ENCODE measurements at regions not wholly inside any gene's neighbourhood (a gene's known extent, or its start where the extent isn't known, plus 50 kb on each side); places are given as distances from the start of the nearest gene placed in this dataset.

GRCh38 chr6:170129691-170130171 lies 161.1 kb downstream of the DLL1 start:
- TF ChIP-seq GATA2 (IDR thresholded peaks at IDR 0.05; ENCODE audit: low read depth, low read length): no peak
- no peak for TF ChIP-seq GATA3 (IDR thresholded peaks at IDR 0.05; ENCODE audit: low read depth, low read length)

GRCh38 chr6:170128811-170129681 lies 161.8 kb downstream of the DLL1 start:
- no peak for TF ChIP-seq GATA2 (IDR thresholded peaks at IDR 0.05; ENCODE audit: low read depth, low read length)
- TF ChIP-seq GATA3 (IDR thresholded peaks at IDR 0.05; ENCODE audit: low read depth, low read length): no peak

- TF ChIP-seq GATA3 (IDR thresholded peaks at IDR 0.05; ENCODE audit: low read depth, low read length): no peak
- TF ChIP-seq GATA2 (IDR thresholded peaks at IDR 0.05; ENCODE audit: low read depth, low read length): no peak
Observed at GRCh38 chr6:170128346-170128745, 162.5 kb downstream of the DLL1 start.

DNA sequence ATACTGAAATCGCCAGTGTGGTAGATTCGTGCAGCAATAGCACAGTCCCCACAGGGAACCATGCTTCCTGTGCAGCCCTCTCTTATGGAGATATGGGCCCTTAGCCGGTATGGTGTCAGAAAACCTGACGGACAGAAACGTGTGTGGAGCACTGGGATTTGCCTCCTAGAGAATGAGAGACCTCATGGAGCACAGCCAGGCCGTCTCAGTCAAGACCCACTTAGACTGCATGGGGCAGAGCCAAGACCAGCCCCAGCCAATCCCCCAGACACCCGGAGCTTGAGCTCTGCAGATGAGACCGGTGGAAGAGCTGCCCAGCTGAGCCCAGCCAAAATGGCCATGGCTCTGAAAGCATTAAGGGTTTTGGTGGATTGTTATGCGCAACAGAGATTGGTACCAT lies 163.7 kb downstream of the DLL1 start:
- no peak for TF ChIP-seq GATA2 (IDR thresholded peaks at IDR 0.05; ENCODE audit: low read depth, low read length)
- TF ChIP-seq GATA3 (IDR thresholded peaks at IDR 0.05; ENCODE audit: low read depth, low read length): no peak

DNA sequence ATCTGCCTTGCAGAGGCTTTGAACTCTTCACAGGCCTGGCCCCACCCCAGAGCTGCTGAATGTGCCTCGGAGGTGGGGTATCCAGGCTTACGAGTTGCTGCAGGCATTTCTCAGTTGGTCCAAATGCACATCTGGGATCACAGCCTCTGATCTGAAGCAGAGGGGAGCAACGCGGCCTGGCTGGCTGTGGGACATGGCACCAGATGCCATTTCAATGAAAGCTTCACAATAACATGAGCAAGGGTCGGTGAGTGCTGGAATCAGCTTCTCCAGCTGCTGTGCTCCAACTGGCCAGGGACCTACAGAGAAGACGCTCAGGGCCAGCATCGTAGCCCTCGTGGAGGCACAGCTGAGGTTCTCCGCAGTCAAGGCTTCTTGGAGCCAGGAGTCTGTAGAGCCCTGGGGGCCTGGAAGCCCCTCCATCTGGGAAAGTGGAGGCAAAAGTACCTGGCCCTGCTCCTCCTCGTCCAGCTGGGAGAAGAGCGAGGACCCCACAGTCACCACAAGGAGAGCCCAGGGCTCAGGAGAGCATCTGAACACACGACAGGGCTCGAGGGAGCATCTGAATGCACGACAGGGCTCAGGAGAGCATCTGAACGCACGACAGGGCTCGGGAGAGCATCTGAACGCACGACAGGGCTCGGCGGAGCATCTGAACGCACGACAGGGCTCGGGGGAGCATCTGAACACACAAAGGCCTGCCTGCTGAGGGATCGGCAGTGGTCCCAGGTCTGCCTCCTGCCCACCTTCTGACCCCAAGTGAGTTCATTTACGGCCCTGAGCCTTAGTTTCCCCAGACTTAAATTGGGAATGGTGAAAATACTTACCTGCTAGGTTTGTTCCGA lies 165.2 kb downstream of the DLL1 start:
- TF ChIP-seq GATA3 (IDR thresholded peaks at IDR 0.05; ENCODE audit: low read depth, low read length): no peak
- no peak for TF ChIP-seq GATA2 (IDR thresholded peaks at IDR 0.05; ENCODE audit: low read depth, low read length)

- TF ChIP-seq GATA2 (IDR thresholded peaks at IDR 0.05; ENCODE audit: low read depth, low read length) (no peak), GATA3 (IDR thresholded peaks at IDR 0.05; ENCODE audit: low read depth, low read length) (no peak)
Observed at GRCh38 chr6:170124836-170125235, 166.0 kb downstream of the DLL1 start.

DNA sequence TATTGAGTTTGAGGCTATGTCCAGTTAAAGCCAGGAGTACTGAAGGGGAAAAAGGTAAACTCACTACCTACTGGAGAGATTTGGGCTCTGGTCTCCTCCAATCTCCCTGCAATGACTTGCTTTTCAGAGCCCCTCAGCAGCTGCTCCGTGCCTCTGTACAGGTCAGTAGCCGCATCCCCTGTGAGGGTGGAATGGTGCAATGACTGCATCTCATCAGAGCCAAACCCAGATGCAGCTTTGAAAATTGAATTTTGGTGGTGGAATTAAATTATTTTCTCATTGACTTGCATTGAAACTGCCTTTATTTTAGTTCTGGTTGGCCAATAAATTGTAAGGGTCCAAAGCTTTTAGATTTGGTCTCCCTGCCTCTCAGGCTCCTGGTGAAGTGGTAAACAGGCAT lies 166.7 kb downstream of the DLL1 start:
- TF ChIP-seq GATA3 (IDR thresholded peaks at IDR 0.05; ENCODE audit: low read depth, low read length): no peak
- TF ChIP-seq GATA2 (IDR thresholded peaks at IDR 0.05; ENCODE audit: low read depth, low read length): no peak

GRCh38 chr6:170122651-170123050 lies 168.2 kb downstream of the DLL1 start:
- TF ChIP-seq GATA2 (IDR thresholded peaks at IDR 0.05; ENCODE audit: low read depth, low read length) (no peak), GATA3 (IDR thresholded peaks at IDR 0.05; ENCODE audit: low read depth, low read length) (no peak)

DNA sequence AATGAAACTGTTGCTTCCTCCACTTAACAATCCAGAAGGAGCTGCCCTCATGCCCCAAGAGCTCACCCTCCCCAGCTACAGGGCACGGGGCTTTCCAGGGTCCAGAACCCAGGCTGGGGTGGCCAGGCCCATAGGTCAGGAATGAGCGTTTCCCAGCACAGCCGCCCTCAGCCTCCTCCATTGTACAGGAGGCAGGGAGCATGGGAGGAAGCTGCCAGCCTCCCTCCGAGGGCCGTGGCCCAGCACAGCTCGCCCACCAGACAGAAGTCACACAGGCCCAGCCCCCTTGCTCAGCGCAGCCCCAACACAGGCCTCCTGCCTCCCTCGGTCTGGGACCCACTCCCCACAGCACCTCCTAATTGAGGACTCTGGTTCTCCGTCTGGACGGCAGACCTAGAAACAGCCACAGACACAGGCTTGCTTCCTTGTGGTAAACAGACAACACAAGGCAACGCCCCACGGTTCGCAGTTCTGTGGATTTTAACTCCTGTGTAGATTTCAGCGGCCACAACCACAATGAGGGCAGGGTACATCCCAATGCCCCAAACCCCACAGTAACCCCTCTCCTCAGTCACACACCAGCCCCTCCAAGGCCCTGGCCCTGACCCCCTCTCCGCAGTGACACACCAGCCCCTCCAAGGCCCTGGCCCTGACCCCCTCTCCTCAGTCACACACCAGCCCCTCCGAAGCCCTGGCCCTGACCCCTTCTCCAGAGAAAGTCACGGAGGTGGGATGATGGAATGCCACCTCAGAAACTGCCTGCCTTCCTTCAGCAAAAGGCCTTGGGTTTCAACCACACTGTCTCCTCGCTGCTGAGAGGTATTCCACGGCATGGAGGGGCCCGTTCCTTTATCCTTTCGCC lies 173.5 kb downstream of the DLL1 start:
- TF ChIP-seq GATA3 (IDR thresholded peaks at IDR 0.05; ENCODE audit: low read depth, low read length) (no peak), GATA2 (IDR thresholded peaks at IDR 0.05; ENCODE audit: low read depth, low read length) (no peak)

GRCh38 chr6:170116636-170117035 lies 174.2 kb downstream of the DLL1 start:
- TF ChIP-seq GATA2 (IDR thresholded peaks at IDR 0.05; ENCODE audit: low read depth, low read length) (no peak), GATA3 (IDR thresholded peaks at IDR 0.05; ENCODE audit: low read depth, low read length) (no peak)

GRCh38 chr6:170114956-170115855 lies 175.7 kb downstream of the DLL1 start:
- no peak for TF ChIP-seq GATA3 (IDR thresholded peaks at IDR 0.05; ENCODE audit: low read depth, low read length)
- TF ChIP-seq GATA2 (IDR thresholded peaks at IDR 0.05; ENCODE audit: low read depth, low read length): no peak

- TF ChIP-seq GATA3 (IDR thresholded peaks at IDR 0.05; ENCODE audit: low read depth, low read length) (no peak), GATA2 (IDR thresholded peaks at IDR 0.05; ENCODE audit: low read depth, low read length) (no peak)
Observed at GRCh38 chr6:170114187-170114945, 176.5 kb downstream of the DLL1 start.
